Vagina (tissue), 2 donors: ENCODE measurements at regions not wholly inside any gene's neighbourhood (a gene's known extent, or its start where the extent isn't known, plus 50 kb on each side); places are given as distances from the start of the nearest gene placed in this dataset.

ENCODE experiments used
- DNase-seq, 2 donors: peaks; one replicate each; pipeline ENCODE4 v3.0.0-alpha.2; 2017; ENCODE audit errors: extremely low spot score in 2 of 2
- H3K27ac ChIP-seq: fragments of 200-600 bp; sonication (generic); one replicate; pipeline ENCODE4 v1.5.1; 2019
- H3K27me3 ChIP-seq: fragments of 200-600 bp; sonication (generic); one replicate; pipeline ENCODE4 v1.5.1; 2019
- H3K36me3 ChIP-seq, 2 donors: fragments of 200-600 bp; sonication (generic); one replicate each; pipeline ENCODE4 v1.5.1; 2017 to 2019
- H3K4me1 ChIP-seq: fragments of 200-600 bp; sonication (generic); one replicate; pipeline ENCODE4 v1.5.1; 2019
- H3K4me3 ChIP-seq, 2 donors: fragments of 200-600 bp; sonication (generic); 1 replicate in 1 of 2; 2 replicates in 1 of 2; pipeline ENCODE4 v1.5.1; 2016 to 2019
- H3K9me3 ChIP-seq: fragments of 200-600 bp; sonication (generic); one replicate; pipeline ENCODE4 v1.5.1; 2019
- CTCF ChIP-seq, 3 experiments: fragments of 450-650 bp in 2 of 3; fragments of 200-600 bp in 1 of 3; sonication (generic) in 1 of 3; IDR thresholded peaks; one replicate each; pipeline ENCODE4 v1.5.1; 2017 to 2019; ENCODE audit warnings: antibody characterized with exemption in 3 of 3, mild to moderate bottlenecking in 2 of 3, moderate library complexity in 2 of 3
- POLR2A ChIP-seq, 2 donors: fragments of 450-650 bp; IDR thresholded peaks; one replicate each; pipeline ENCODE4 v1.6.1; 2017; ENCODE audit warnings: antibody characterized with exemption in 2 of 2, mild to moderate bottlenecking in 2 of 2, moderate library complexity in 2 of 2
- POLR2AphosphoS5 ChIP-seq, 2 donors: sonication (generic); formaldehyde crosslinking; IDR thresholded peaks; one replicate each; pipeline ENCODE4 v1.9.0; 2017; ENCODE audit warnings: antibody characterized with exemption in 2 of 2, mild to moderate bottlenecking in 2 of 2, low read depth in 1 of 2; ENCODE audit not compliant: insufficient read depth in 1 of 2
- intact Hi-C: fragments of 100-400 bp; cut with DNase I; formaldehyde crosslinking; loops from one replicate; pipeline ENCODE4 v1.15.1; 2023

- TF ChIP-seq POLR2A (IDR thresholded peaks at IDR 0.05): no peak
- TF ChIP-seq CTCF (IDR thresholded peaks at IDR 0.05): no peak
- no peak for TF ChIP-seq POLR2AphosphoS5 (IDR thresholded peaks at IDR 0.05; ENCODE audit: insufficient read depth in 1 of 2, low read depth in 1 of 2)
- Histone ChIP-seq H3K9me3 (no peaks in the 10 kb centered on the region), H3K4me1 (no peaks in the 10 kb centered on the region), H3K27me3 (no peaks in the 10 kb centered on the region), H3K36me3 (no peaks in the 10 kb centered on the region), H3K4me3 (no peak overlapping the region), H3K27ac (no peak overlapping the region)
- intact Hi-C loops: no loop called here
- no peak for DNase-seq
Observed at GRCh38 chr3:22475665-22476240, 724.7 kb upstream of the ZNF385D start.

- no peak for DNase-seq
- intact Hi-C loops: no loop called here
- H3K9me3 ChIP-seq: no peaks in the 10 kb centered on the region
- H3K4me1 ChIP-seq: no peaks in the 10 kb centered on the region
- no peaks in the 10 kb centered on the region for H3K36me3 ChIP-seq
- H3K27me3 ChIP-seq: no peaks in the 10 kb centered on the region
- no peak overlapping the region for H3K4me3 ChIP-seq
- TF ChIP-seq POLR2A (IDR thresholded peaks at IDR 0.05) (no peak), CTCF (IDR thresholded peaks at IDR 0.05) (no peak), POLR2AphosphoS5 (IDR thresholded peaks at IDR 0.05; ENCODE audit: insufficient read depth in 1 of 2, low read depth in 1 of 2) (no peak)
- no peak overlapping the region for H3K27ac ChIP-seq
Observed at GRCh38 chr3:22476976-22477375, 726.0 kb upstream of the ZNF385D start.

- no peak for TF ChIP-seq POLR2A (IDR thresholded peaks at IDR 0.05)
- TF ChIP-seq POLR2AphosphoS5 (IDR thresholded peaks at IDR 0.05; ENCODE audit: insufficient read depth in 1 of 2, low read depth in 1 of 2): no peak
- TF ChIP-seq CTCF (IDR thresholded peaks at IDR 0.05): no peak
- Histone ChIP-seq H3K36me3 (no peaks in the 10 kb centered on the region), H3K9me3 (no peaks in the 10 kb centered on the region), H3K27me3 (no peaks in the 10 kb centered on the region), H3K4me1 (no peaks in the 10 kb centered on the region), H3K27ac (no peak overlapping the region), H3K4me3 (no peak overlapping the region)
- intact Hi-C loops: no loop called here
- no peak for DNase-seq
Observed at GRCh38 chr3:22485954-22486353, 717.2 kb upstream of the UBE2E2 start.

- TF ChIP-seq CTCF (IDR thresholded peaks at IDR 0.05): no peak
- TF ChIP-seq POLR2A (IDR thresholded peaks at IDR 0.05): no peak
- TF ChIP-seq POLR2AphosphoS5 (IDR thresholded peaks at IDR 0.05; ENCODE audit: insufficient read depth in 1 of 2, low read depth in 1 of 2): no peak
- H3K4me3 ChIP-seq: no peak overlapping the region
- H3K4me1 ChIP-seq: no peaks in the 10 kb centered on the region
- no peaks in the 10 kb centered on the region for H3K36me3 ChIP-seq
- DNase-seq: no peak
- H3K27ac ChIP-seq: no peak overlapping the region
- no peaks in the 10 kb centered on the region for H3K9me3 ChIP-seq
- H3K27me3 ChIP-seq: no peaks in the 10 kb centered on the region
- intact Hi-C loops: no loop called here
Observed at GRCh38 chr3:22490747-22491146, 712.4 kb upstream of the UBE2E2 start.

- Histone ChIP-seq H3K9me3 (no peaks in the 10 kb centered on the region), H3K4me1 (no peaks in the 10 kb centered on the region), H3K27me3 (no peaks in the 10 kb centered on the region), H3K27ac (no peak overlapping the region), H3K36me3 (no peaks in the 10 kb centered on the region), H3K4me3 (no peak overlapping the region)
- no peak for TF ChIP-seq POLR2A (IDR thresholded peaks at IDR 0.05)
- no peak for TF ChIP-seq POLR2AphosphoS5 (IDR thresholded peaks at IDR 0.05; ENCODE audit: insufficient read depth in 1 of 2, low read depth in 1 of 2)
- no peak for TF ChIP-seq CTCF (IDR thresholded peaks at IDR 0.05)
- no peak for DNase-seq
- intact Hi-C loops: no loop called here
Observed at GRCh38 chr3:22491344-22491743, 711.8 kb upstream of the UBE2E2 start.
